ENCODE measurements at regions not wholly inside any gene's neighbourhood (a gene's known extent, or its start where the extent isn't known, plus 50 kb on each side); places are given as distances from the start of the nearest gene placed in this dataset.

- no peak for DNase-seq (ENCODE audit: low read depth)
Measured at GRCh38 chr2:2640818-2641217, 309.7 kb upstream of the MYT1L start.

- no peak for DNase-seq (ENCODE audit: low read depth)
Measured at GRCh38 chr2:2640371-2640770, 309.3 kb upstream of the MYT1L start.

DNA sequence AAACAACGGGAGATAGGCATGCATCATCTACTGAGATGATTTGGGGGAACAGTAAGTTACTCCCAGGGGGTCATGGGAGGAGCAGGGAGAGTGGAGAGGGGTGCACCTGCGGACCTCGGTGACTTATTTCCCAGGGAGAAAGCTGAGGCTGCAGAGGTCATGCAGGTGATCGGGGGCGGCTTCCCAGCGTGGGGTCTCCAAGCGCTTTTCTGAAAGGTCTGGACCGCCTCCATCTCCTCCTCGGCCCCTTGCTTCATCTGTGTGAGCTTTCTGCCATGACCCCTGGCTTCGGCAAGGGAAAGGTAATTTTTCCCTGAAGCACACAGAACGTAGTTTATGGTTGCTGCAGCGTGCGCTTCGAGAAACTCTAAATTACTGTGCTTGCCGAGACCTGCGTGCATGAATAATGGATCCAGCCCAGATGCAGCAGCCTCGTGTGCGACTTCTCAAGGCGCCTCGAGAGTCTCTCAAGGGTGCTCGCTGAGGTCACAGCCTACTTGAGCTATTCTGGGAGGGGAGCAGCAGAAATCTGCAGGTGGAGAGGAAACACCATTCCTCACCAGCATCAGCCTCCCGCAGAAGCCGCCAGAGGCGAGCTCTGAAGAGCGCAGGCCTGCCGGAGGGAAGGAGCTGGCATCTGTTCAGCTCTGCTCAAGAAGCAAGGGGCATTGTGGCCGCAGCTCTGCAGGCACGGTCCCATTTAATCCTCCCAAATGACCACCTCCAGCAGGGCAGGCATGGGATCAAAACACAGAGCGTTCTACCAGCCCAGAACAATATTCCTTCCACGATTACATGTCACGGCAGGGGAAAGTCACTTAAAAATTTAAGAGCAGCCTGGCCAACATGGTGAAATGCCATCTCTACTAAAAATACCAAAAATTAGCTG is 308.4 kb upstream of the MYT1L start:
- DNase-seq (ENCODE audit: low read depth) = no peak

GRCh38 chr2:2638547-2639220 is 307.6 kb upstream of the MYT1L start:
- no peak for DNase-seq (ENCODE audit: low read depth)

DNA sequence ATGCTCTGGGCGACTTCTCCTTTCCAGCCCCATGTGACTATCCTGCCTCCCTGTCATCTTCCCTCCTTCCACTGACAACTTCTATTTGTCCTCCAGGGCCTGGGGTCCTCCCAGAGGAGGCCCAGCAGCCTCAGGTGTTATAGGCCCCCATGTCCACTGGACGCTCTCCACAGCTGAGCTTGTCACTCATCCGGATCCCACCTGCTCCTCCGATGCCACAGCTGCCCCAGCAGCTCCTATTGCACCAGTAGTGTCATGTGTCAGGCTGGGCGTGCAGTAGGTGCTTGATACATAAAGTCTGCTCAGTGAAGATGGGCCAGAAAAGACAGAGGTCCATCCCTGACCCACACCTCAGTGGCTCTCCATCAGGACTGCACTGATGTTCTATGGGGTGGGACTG is 305.7 kb upstream of the MYT1L start:
- no peak for DNase-seq (ENCODE audit: low read depth)

- DNase-seq (ENCODE audit: low read depth) = no peak
Measured at GRCh38 chr2:2635025-2635528, 304.0 kb upstream of the MYT1L start.

DNA sequence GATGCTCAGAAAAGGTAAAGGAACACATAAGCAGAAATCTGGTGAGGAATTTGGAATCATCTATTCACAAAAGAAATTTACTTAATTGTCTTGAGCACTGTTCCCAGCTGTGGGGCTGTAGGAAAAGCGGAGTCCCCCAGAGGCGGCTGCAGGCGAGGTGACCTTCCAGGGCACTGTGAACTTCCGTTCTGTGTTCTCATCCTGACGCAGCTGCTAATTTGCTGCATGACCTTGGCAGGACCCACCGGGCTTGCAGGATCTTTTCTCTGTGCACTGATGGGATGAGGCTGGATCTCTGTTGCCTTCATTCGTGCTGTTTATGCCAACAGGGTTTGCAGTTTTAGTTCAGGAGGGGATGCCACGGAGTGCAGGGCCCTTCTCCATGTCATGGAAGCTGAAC is 301.9 kb upstream of the MYT1L start:
- no peak for DNase-seq (ENCODE audit: low read depth)

- DNase-seq (ENCODE audit: low read depth) = no peak
Measured at GRCh38 chr2:2623939-2624338, 292.9 kb upstream of the MYT1L start.

DNA sequence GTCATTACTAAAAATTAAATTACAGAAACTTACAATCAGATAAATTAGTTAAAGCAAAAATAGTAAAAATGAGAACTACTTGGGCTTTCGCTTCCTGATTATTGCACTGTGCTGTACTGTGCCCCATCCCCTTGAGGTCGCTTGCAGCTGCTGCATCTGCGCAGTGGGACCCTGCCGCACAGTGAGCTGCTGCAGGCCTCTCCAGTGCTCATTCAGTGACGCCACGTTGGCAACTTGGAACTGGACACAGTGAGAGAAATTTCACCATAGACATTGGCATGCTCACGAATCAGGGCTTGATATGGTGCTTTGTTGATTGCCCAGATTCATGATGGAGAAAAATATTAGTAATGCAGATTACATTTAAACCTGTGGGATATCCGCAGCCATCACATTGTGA is 290.8 kb upstream of the MYT1L start:
- no peak for DNase-seq (ENCODE audit: low read depth)

- DNase-seq (ENCODE audit: low read depth) = no peak
Measured at GRCh38 chr2:2620604-2621003, 289.5 kb upstream of the MYT1L start.

DNA sequence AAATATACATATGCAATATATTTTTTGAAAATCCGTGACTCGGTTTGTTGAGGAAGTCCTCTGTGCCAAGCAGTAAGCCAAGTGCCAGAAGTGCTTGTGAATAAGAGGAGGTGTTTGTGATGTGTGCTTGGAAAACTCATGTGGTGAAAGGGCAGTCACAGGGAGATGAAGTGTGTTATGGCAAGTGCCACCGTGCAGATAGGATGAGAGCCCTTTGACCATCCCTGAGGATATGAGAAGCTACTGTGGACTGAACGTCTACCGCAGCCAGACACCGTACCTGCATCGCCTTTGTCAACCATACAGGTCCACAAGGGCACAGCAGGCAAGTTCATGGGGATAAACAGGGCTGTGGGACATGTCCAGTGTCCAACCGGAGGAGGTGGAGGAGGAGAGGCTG is 288.9 kb upstream of the MYT1L start:
- no peak for DNase-seq (ENCODE audit: low read depth)

DNA sequence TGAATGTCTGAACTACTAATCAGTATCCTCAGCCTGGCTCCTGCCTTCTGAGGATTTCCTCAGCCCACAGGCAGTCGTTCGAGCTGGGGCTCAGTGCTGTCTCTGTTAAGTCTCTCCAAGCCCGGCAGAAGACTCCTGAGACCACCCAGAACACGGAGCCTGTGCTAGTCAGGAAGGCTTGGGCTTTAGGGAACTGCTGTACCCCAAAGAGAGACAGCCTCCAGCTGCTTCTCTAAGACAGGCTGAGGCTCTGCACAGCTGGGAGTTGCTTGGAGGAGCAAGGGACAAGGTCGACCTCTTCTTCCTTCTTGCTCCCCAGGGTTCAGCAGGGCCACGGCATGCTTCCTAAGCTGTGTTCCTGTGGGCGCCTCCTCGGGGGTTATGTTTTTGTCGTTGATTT is 283.4 kb upstream of the MYT1L start:
- no peak for DNase-seq (ENCODE audit: low read depth)

- peak; percentile 63 for DNase-seq (ENCODE audit: low read depth)
Measured at GRCh38 chr2:2613279-2614199, 282.5 kb upstream of the MYT1L start.

DNA sequence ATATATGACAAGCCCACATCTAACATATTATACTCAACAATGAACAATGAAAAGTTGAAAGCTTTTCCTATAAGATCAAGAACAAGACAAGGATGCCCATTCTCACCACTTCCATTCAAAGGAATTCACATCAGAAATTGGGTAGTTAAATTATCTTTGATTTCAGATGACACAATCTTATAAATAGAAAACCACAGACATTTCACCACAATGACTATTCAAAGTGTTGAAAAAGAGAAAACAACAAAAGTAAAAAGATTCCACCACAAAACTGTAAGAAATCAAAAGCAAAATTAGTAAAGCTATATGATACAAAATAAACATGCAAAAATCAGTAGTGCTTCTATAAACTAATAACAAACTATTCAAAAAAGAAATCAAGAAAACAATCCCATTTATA is 279.7 kb upstream of the MYT1L start:
- no peak for DNase-seq (ENCODE audit: low read depth)

DNA sequence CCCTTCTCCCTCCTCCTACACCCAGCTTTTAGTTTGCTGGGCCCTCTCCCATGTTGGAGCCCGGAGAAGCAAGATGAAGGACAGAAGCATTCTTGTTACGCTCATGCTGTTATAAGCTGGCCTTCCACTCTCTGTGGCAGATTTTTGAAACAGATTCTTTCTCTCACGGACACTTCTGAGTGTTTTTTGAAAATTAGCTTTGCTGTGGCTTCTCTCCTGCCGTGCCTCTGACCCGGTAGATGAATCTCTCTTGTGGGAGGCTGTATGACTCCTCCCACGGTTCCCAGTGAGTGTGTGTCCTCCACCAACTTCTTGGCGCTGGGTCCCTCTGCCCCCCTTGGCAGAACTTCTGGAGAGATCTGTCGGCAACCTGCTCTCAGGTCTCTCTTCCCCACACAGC is 269.3 kb upstream of the MYT1L start:
- no peak for DNase-seq (ENCODE audit: low read depth)

- DNase-seq (ENCODE audit: low read depth) = no peak
Measured at GRCh38 chr2:2599441-2599840, 268.4 kb upstream of the MYT1L start.

DNA sequence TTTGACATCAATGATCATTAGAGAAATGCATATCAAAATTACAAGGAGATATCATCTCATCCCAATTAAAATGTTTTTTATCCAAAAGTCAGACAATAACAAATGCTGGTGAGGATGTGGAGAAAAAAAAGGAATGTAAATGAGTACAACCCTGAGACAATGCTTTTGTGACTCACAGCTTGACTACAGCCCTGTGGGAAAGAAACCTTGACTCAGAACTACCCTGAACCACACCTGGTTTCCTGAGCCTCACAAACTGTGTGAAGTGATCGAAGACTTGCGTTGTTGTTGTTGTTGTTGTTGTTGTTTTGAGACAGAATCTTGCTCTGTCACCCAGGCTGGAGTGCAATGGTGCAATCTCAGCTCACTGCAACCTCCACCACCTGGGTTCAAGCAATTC is 266.6 kb upstream of the MYT1L start:
- no peak for DNase-seq (ENCODE audit: low read depth)

DNA sequence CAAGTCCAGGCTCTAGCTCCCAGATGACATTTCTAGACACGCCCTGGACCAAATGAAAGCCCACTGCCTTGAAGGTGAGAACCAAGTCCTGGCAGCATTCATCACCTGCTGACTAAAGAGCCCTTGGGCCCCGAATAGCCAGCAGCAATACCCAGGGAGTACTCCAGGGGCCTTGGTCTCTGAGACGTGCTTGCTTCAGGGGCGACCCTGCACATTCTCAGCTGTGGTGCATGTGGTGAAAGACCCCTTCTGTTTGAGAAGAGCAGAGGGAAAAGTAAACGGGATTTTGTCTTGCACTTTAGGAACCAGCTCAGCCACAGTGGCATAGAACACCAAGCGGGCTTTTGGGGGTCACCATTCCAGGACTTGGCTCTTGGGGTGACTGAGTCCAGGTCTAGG is 260.5 kb upstream of the MYT1L start:
- no peak for DNase-seq (ENCODE audit: low read depth)

DNA sequence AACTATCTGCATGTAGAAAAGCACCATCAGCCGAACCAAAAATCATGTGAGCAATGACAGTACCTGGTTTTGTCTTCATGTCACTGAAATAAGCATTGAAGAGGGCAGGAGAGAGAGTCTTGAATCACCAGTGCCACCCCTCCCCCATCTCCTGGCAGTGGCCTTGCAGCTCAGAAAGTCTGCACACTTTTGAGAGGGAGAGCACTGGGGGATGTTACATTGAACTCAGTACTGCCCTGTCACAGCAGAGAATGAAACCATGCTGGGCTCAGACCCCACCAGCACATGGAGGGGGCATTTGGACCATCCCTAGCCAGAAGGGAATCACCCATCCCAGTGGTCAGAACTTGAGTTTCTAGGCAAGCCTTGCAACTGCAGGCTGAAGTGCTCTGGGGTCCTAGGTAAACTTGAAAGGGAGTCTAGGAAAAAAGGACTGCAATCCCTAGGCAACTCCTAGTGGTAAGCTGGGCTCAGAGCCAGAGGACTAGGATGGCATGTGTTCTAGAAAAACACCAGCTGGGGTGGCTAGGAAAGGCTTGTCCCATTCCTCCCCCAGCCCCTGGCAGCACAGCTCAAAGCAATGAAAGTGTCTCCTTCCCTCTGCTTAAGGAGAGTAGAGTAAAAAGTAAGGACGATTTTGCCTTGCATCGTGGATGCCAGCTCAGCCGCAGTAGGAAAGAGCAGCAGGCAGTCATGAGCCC is 259.9 kb upstream of the MYT1L start:
- no peak for DNase-seq (ENCODE audit: low read depth)

DNA sequence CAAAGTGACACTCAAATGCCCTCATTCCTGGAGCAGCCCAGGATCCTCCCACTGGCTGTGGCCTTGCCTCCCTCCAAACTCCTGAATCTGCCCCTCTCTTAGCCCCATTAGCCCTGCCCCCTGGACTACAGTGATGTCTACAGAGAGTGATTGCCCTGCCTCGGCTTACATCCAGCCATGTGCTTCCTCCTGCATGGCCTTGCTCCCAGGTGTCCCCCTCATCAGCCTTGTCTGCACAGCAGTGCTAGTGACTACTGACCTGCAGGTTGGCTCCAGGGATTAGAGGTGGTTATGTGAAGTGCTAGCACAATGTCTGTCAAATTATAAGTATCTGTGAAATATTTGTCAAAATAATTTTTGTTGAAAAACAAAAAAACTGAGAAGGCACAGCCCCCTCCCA is 259.1 kb upstream of the MYT1L start:
- DNase-seq (ENCODE audit: low read depth) = no peak

DNA sequence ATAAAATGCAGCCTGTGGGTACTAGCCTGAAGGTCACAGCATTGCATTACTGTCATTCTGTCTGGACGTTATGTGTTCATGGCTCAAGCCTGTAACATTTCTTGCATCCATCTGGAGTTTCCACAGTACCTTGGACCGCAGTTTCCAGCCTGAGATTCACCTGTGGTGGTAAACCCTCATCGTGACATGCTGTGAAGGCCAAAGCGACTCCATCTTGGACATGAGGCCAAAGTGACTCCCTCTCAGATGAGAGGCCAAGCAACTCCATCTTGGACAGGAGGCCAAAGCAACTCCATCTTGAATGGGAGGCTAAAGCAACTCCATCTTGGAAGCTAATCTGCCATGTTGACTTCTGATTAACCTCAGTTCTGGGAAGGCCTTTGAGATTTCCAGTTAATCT is 257.7 kb upstream of the MYT1L start:
- no peak for DNase-seq (ENCODE audit: low read depth)

GRCh38 chr2:2587354-2587753 is 256.3 kb upstream of the MYT1L start:
- DNase-seq (ENCODE audit: low read depth) = no peak
